Neural cell (in vitro differentiated cells): ENCODE measurements at regions not wholly inside any gene's neighbourhood (a gene's known extent, or its start where the extent isn't known, plus 50 kb on each side); places are given as distances from the start of the nearest gene placed in this dataset.

Experiments used
- H2AFZ ChIP-seq: fragments of 200-600, 300-800 bp; sonication (generic), shearing (Covaris generic); 2 replicates; pipeline ENCODE4 v1.6.0; 2014; ENCODE audit warnings: low read depth, mild to moderate bottlenecking, antibody characterized with exemption, low read length, moderate library complexity
- H3F3A ChIP-seq: fragments of 200-600 bp; shearing (Covaris generic); 2 replicates; pipeline ENCODE4 v1.6.1; 2016; ENCODE audit warnings: mild to moderate bottlenecking, moderate library complexity, mixed read lengths, antibody characterized with exemption, low read length; ENCODE audit not compliant: insufficient read depth, poor library complexity, severe bottlenecking
- H3K27ac ChIP-seq: fragments of 200-600, 300-800 bp; sonication (generic), shearing (Covaris generic); 2 replicates; pipeline ENCODE4 v1.5.1; 2014; ENCODE audit warnings: mild to moderate bottlenecking, low read length, moderate library complexity
- H3K27me3 ChIP-seq: fragments of 300-800, 200-600 bp; sonication (generic), shearing (Covaris generic); 2 replicates; pipeline ENCODE4 v1.6.0; 2014; ENCODE audit warnings: mild to moderate bottlenecking, low read depth, low read length, moderate library complexity; ENCODE audit not compliant: insufficient read depth
- H3K36me3 ChIP-seq: fragments of 300-800, 200-600 bp; sonication (generic), shearing (Covaris generic); 2 replicates; pipeline ENCODE4 v1.5.1; 2014; ENCODE audit warnings: mild to moderate bottlenecking, antibody characterized with exemption, low read length, moderate library complexity; ENCODE audit not compliant: insufficient read depth
- H3K4me2 ChIP-seq: fragments of 300-800, 200-600 bp; sonication (generic), shearing (Covaris generic); 2 replicates; pipeline ENCODE4 v1.6.0; 2014; ENCODE audit warnings: mild to moderate bottlenecking, low read length
- H3K4me3 ChIP-seq: fragments of 300-800, 200-600 bp; sonication (generic), shearing (Covaris generic); 2 replicates; pipeline ENCODE4 v1.5.1; 2014; ENCODE audit warnings: mild to moderate bottlenecking, low read length, moderate library complexity
- H3K79me2 ChIP-seq: fragments of 200-600 bp; shearing (Covaris generic); replicated peaks from 2 replicates; pipeline ENCODE4 v1.6.0; 2014; ENCODE audit warnings: mild to moderate bottlenecking, low read length, moderate library complexity; ENCODE audit not compliant: insufficient read depth
- H3K9ac ChIP-seq: fragments of 300-800, 200-600 bp; sonication (generic), shearing (Covaris generic); 2 replicates; pipeline ENCODE4 v1.6.1; 2016; ENCODE audit warnings: mild to moderate bottlenecking, low read length, mixed read lengths
- H3K9me2 ChIP-seq: fragments of 200-600 bp; shearing (Covaris generic); 2 replicates; pipeline ENCODE4 v1.6.1; 2016; ENCODE audit warnings: mild to moderate bottlenecking, low read length, mixed read lengths; ENCODE audit not compliant: insufficient read depth
- H3K9me3 ChIP-seq: fragments of 200-600, 300-800 bp; sonication (generic), shearing (Covaris generic); 2 replicates; pipeline ENCODE4 v1.6.1; 2016; ENCODE audit warnings: mild to moderate bottlenecking, mixed run types, low read length, moderate library complexity, mixed read lengths
- H4K20me1 ChIP-seq: fragments of 200-600 bp; shearing (Covaris generic); 2 replicates; pipeline ENCODE4 v1.6.1; 2016; ENCODE audit warnings: mild to moderate bottlenecking, mixed run types; ENCODE audit not compliant: insufficient read depth
- EP300 ChIP-seq: fragments of 450-650 bp; conservative IDR thresholded peaks from 2 replicates; pipeline ENCODE4 v1.6.1; 2014; ENCODE audit warnings: antibody characterized with exemption, mild to moderate bottlenecking, moderate library complexity; ENCODE audit not compliant: poor library complexity, severe bottlenecking
- EZH2 ChIP-seq: fragments of 200-600, 300-800 bp; shearing (Covaris generic), sonication (generic); IDR thresholded peaks from 2 replicates; pipeline ENCODE4 v1.6.1; 2014; ENCODE audit warnings: antibody characterized with exemption, low read length, borderline replicate concordance, mild to moderate bottlenecking; ENCODE audit not compliant: insufficient read depth, poor library complexity, severe bottlenecking
- MXI1 ChIP-seq: fragments of 450-650 bp; conservative IDR thresholded peaks from 2 replicates; pipeline ENCODE4 v1.6.1; 2014; ENCODE audit warnings: antibody characterized with exemption, mild to moderate bottlenecking; ENCODE audit not compliant: poor library complexity, severe bottlenecking
- POLR2AphosphoS5 ChIP-seq: IDR thresholded peaks from 2 replicates; pipeline ENCODE4 v1.6.1; 2012
- RAD21 ChIP-seq: fragments of 450-650 bp; conservative IDR thresholded peaks from 2 replicates; pipeline ENCODE4 v1.6.1; 2014; ENCODE audit warnings: antibody characterized with exemption, mild to moderate bottlenecking, moderate library complexity
- SMC3 ChIP-seq: fragments of 450-650 bp; conservative IDR thresholded peaks from 2 replicates; pipeline ENCODE4 v1.6.1; 2014; ENCODE audit warnings: antibody characterized with exemption, mild to moderate bottlenecking, moderate library complexity; ENCODE audit not compliant: poor library complexity
- TAF1 ChIP-seq: IDR thresholded peaks from 2 replicates; pipeline ENCODE4 v1.6.1; 2012; ENCODE audit warnings: low read depth
- TF ChIP-seq, protein P1 (sequence below): fragments of 450-650 bp; IDR thresholded peaks from 2 replicates; pipeline ENCODE4 v1.5.1; 2014; ENCODE audit warnings: antibody characterized with exemption, mild to moderate bottlenecking, moderate library complexity; ENCODE audit not compliant: poor library complexity, severe bottlenecking
- TF ChIP-seq, protein P2 (sequence below): IDR thresholded peaks from 2 replicates; pipeline ENCODE4 v1.6.1; 2012; ENCODE audit warnings: borderline replicate concordance

DNA sequence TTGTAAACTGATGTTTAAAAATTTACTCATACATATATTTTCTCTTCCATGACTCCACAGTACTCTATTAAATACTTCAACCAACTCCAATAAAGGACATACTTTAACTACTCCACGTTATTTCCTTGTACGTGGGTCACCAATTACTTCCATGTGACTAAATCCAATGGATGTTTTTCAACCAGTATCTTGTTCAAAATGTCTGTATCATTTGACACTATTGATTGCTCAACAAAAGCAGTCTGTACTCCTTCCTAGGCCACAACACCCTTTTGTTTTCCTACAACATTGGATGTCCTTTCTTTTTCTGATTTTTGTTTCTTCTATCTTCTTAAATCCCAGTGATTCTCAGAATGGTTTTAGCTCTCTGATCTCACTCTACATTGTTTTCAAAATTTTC is 943.7 kb downstream of the EFNA5 start:
- no peaks in the 10 kb centered on the region for H4K20me1 ChIP-seq
- TF ChIP-seq EZH2: no peak
- no peak overlapping the region for H3K4me3 ChIP-seq
- no peaks in the 10 kb centered on the region for H3K79me2 ChIP-seq
- no peaks in the 10 kb centered on the region for H3F3A ChIP-seq
- H3K9ac ChIP-seq: no peak overlapping the region
- no peaks in the 10 kb centered on the region for H3K9me2 ChIP-seq
- H3K9me3 ChIP-seq: peaks cover 4% of the 10 kb centered on the region
- H3K27me3 ChIP-seq: no peaks in the 10 kb centered on the region
- no peak overlapping the region for H3K27ac ChIP-seq
- H3K36me3 ChIP-seq: no peaks in the 10 kb centered on the region
- H3K4me2 ChIP-seq: no peak overlapping the region
- H2AFZ ChIP-seq: no peak overlapping the region

- Histone ChIP-seq H3K4me2 (no peak overlapping the region), H3K79me2 (no peaks in the 10 kb centered on the region), H3K9me3 (no peaks in the 10 kb centered on the region), H3K36me3 (no peaks in the 10 kb centered on the region), H3K27ac (no peak overlapping the region), H4K20me1 (no peaks in the 10 kb centered on the region), H3K9me2 (no peaks in the 10 kb centered on the region), H3K4me3 (no peak overlapping the region), H3F3A (no peaks in the 10 kb centered on the region), H2AFZ (no peak overlapping the region), H3K27me3 (no peaks in the 10 kb centered on the region), H3K9ac (no peak overlapping the region)
- TF ChIP-seq TAF1: no peak
- no peak for TF ChIP-seq RAD21
- no peak for TF ChIP-seq EZH2
- no peak for TF ChIP-seq SMC3
- TF ChIP-seq, protein P1, sequence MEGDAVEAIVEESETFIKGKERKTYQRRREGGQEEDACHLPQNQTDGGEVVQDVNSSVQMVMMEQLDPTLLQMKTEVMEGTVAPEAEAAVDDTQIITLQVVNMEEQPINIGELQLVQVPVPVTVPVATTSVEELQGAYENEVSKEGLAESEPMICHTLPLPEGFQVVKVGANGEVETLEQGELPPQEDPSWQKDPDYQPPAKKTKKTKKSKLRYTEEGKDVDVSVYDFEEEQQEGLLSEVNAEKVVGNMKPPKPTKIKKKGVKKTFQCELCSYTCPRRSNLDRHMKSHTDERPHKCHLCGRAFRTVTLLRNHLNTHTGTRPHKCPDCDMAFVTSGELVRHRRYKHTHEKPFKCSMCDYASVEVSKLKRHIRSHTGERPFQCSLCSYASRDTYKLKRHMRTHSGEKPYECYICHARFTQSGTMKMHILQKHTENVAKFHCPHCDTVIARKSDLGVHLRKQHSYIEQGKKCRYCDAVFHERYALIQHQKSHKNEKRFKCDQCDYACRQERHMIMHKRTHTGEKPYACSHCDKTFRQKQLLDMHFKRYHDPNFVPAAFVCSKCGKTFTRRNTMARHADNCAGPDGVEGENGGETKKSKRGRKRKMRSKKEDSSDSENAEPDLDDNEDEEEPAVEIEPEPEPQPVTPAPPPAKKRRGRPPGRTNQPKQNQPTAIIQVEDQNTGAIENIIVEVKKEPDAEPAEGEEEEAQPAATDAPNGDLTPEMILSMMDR: no peak
- TF ChIP-seq POLR2AphosphoS5: no peak
- TF ChIP-seq, protein P2, sequence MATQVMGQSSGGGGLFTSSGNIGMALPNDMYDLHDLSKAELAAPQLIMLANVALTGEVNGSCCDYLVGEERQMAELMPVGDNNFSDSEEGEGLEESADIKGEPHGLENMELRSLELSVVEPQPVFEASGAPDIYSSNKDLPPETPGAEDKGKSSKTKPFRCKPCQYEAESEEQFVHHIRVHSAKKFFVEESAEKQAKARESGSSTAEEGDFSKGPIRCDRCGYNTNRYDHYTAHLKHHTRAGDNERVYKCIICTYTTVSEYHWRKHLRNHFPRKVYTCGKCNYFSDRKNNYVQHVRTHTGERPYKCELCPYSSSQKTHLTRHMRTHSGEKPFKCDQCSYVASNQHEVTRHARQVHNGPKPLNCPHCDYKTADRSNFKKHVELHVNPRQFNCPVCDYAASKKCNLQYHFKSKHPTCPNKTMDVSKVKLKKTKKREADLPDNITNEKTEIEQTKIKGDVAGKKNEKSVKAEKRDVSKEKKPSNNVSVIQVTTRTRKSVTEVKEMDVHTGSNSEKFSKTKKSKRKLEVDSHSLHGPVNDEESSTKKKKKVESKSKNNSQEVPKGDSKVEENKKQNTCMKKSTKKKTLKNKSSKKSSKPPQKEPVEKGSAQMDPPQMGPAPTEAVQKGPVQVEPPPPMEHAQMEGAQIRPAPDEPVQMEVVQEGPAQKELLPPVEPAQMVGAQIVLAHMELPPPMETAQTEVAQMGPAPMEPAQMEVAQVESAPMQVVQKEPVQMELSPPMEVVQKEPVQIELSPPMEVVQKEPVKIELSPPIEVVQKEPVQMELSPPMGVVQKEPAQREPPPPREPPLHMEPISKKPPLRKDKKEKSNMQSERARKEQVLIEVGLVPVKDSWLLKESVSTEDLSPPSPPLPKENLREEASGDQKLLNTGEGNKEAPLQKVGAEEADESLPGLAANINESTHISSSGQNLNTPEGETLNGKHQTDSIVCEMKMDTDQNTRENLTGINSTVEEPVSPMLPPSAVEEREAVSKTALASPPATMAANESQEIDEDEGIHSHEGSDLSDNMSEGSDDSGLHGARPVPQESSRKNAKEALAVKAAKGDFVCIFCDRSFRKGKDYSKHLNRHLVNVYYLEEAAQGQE: no peak
- no peak for TF ChIP-seq MXI1
- no peak for TF ChIP-seq EP300
Measured at GRCh38 chr5:106720367-106720766, 950.4 kb downstream of the EFNA5 start.

DNA sequence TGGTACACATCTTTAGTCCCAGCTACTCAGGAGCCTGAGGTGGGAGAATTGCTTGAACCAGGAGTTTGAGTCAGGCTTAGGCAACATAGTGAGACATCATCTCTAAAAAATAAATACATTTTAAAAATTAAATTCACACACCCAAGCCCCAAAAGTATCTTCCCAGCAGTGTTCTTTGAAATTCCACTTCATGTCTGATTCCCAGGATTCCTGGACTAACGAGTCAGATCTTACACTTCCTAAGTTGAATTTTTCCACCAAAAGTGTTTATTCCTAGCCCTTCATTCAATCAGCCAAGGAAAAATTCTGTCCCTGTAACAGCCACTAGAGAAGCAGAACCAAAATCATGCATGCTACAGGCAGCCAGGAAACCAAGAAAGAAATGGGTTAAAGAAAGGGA is 970.9 kb downstream of the EFNA5 start:
- Histone ChIP-seq H3K4me3 (no peak overlapping the region), H3K9ac (no peak overlapping the region), H3K9me2 (no peaks in the 10 kb centered on the region), H3K27ac (no peak overlapping the region), H4K20me1 (no peaks in the 10 kb centered on the region), H3K36me3 (no peaks in the 10 kb centered on the region), H3K4me2 (no peak overlapping the region), H2AFZ (no peak overlapping the region), H3K9me3 (no peaks in the 10 kb centered on the region), H3K79me2 (no peaks in the 10 kb centered on the region), H3F3A (no peaks in the 10 kb centered on the region), H3K27me3 (no peaks in the 10 kb centered on the region)
- TF ChIP-seq TAF1 (no peak), EZH2 (no peak), MXI1 (no peak), SMC3 (no peak)
- TF ChIP-seq, protein P1: no peak
